ENCODE measurements at regions not wholly inside any gene's neighbourhood (a gene's known extent, or its start where the extent isn't known, plus 50 kb on each side); places are given as distances from the start of the nearest gene placed in this dataset.

- Mint-ChIP-seq H3K9me3 (no peaks in the 10 kb centered on the region), H3K27ac (no peak overlapping the region), H3K36me3 (peaks cover 0 to 4% of the 10 kb centered on the region in 2 donors)
- DNase-seq (ENCODE audit: low spot score in 2 of 2) (no peak), ATAC-seq (no peak)
Observed at GRCh38 chr1:58430421-58431275, 115.9 kb downstream of the OMA1 start.

- peak overlapping the region in 1 of 2 donors; percentile 12 for H3K27ac Mint-ChIP-seq
- DNase-seq (ENCODE audit: low spot score in 2 of 2) (no peak), ATAC-seq (no peak)
- H3K9me3 Mint-ChIP-seq: no peaks in the 10 kb centered on the region
- peaks cover 4% of the 10 kb centered on the region in 2 donors for H3K36me3 Mint-ChIP-seq
Observed at GRCh38 chr1:58426918-58427317, 119.6 kb downstream of the OMA1 start.

GRCh38 chr1:58422436-58422835 lies 124.1 kb downstream of the OMA1 start:
- H3K9me3 Mint-ChIP-seq: no peaks in the 10 kb centered on the region
- no peak for DNase-seq (ENCODE audit: low spot score in 2 of 2)
- peaks cover 4% of the 10 kb centered on the region in 2 donors for H3K36me3 Mint-ChIP-seq
- H3K27ac Mint-ChIP-seq: no peak overlapping the region
- ATAC-seq: no peak

- ATAC-seq: no peak
Observed at GRCh38 chr1:58418283-58419228, 128.0 kb downstream of the OMA1 start.

DNA sequence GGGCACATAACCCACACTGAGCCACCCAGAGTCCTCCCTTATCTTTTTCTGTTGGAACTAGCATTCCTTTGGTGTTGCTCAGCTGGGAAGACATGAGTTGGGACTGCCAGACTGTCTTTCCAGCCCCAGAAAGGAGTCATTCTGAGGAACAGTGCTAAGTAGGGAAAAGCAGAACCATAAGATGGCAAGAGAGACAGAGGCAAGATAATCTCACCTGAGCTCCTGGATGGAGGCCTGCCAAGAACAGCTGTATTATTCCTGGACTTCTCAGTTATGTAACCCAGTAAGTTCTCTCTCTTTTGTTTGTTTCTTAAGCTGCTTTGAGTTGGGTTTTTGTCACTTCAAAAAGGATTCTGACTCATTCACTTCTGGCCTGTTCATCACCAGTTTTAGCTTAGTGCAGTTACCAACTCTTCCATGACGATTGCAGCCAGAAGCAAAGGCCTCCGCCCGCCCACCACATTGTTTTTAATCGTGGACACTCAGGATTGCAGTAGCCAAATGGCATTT lies 134.4 kb downstream of the OMA1 start:
- H3K27ac Mint-ChIP-seq: no peak overlapping the region
- H3K36me3 Mint-ChIP-seq: no peaks in the 10 kb centered on the region
- no peak for DNase-seq (ENCODE audit: low spot score in 2 of 2)
- no peaks in the 10 kb centered on the region for H3K9me3 Mint-ChIP-seq
- no peak for ATAC-seq

More at GRCh38 chr1:58418283-58419228, 128.0 kb downstream of the OMA1 start:
- H3K9me3 Mint-ChIP-seq: no peaks in the 10 kb centered on the region
- no peak overlapping the region for H3K27ac Mint-ChIP-seq
- H3K36me3 Mint-ChIP-seq: no peaks in the 10 kb centered on the region
- DNase-seq (ENCODE audit: low spot score in 2 of 2): no peak

- ATAC-seq: no peak
- no peaks in the 10 kb centered on the region for H3K9me3 Mint-ChIP-seq
- no peak overlapping the region for H3K27ac Mint-ChIP-seq
Observed at GRCh38 chr1:58409890-58410289, 136.6 kb downstream of the OMA1 start.

GRCh38 chr1:58409336-58409735 lies 137.2 kb downstream of the OMA1 start:
- DNase-seq (ENCODE audit: low spot score in 2 of 2): no peak
- H3K36me3 Mint-ChIP-seq: no peaks in the 10 kb centered on the region
- no peaks in the 10 kb centered on the region for H3K9me3 Mint-ChIP-seq
- no peak overlapping the region for H3K27ac Mint-ChIP-seq
- no peak for ATAC-seq

More at GRCh38 chr1:58409890-58410289, 136.6 kb downstream of the OMA1 start:
- H3K36me3 Mint-ChIP-seq: no peaks in the 10 kb centered on the region
- DNase-seq (ENCODE audit: low spot score in 2 of 2): no peak

DNA sequence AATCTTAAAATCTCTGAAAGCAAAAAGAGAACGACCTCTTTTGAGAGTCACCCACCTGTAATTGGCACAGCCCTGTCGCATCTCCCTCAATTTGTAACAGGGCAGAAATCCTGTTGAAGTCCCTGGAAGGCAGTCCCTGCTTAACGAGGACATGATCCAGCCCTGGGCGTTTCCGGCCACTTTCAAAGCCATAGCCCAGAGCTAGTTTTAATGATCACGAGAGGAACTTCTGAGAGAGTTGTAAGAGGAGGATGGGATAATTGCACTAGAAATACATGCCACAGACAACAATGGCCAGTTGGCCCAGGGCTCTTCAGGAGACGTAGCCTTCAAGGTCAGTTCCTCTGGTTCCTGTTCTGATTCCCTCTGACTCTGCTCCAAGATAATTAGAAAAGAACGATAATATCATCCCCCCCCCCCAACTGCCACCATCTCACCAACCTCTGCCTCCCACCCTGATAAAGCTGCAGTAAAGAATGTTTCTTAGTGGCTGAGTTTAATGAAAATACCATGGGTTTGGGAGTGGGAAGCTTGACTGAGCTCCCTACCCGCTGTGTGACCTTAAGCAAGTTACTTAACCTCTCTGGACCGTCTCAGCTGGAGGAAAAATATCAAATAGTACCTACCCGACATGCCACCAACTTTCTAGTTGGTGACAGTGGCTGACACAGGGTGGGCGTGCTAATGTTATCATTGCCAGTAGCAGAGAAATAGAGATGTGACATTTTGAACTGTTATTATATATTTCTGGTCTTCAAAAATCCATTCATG lies 140.0 kb downstream of the OMA1 start:
- Mint-ChIP-seq H3K27ac (no peak overlapping the region), H3K36me3 (no peaks in the 10 kb centered on the region), H3K9me3 (no peaks in the 10 kb centered on the region)
- ATAC-seq: no peak
- DNase-seq (ENCODE audit: low spot score in 2 of 2): no peak

DNA sequence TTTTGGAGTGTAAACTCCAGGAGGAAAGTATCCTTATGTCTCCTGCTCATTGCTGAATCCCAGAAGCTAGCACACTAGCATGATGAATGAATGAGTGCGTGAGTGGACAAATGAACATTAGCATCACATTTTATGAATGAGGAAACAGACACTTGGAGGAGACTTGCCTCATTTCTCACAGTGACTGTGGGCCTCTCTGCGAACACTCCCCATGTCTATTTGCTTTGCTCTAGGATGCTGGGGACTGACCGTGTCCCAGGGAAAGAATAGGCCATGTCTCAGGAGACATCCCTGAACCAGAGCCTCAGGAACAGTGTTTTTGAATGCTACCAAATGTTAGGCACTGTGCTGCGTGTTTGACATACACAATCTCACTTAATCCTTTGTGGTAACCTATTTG lies 140.9 kb downstream of the OMA1 start:
- no peak for ATAC-seq
- no peaks in the 10 kb centered on the region for H3K36me3 Mint-ChIP-seq
- H3K9me3 Mint-ChIP-seq: no peaks in the 10 kb centered on the region
- no peak for DNase-seq (ENCODE audit: low spot score in 2 of 2)
- H3K27ac Mint-ChIP-seq: no peak overlapping the region

- no peaks in the 10 kb centered on the region for H3K36me3 Mint-ChIP-seq
- ATAC-seq: no peak
- H3K27ac Mint-ChIP-seq: no peak overlapping the region
- no peaks in the 10 kb centered on the region for H3K9me3 Mint-ChIP-seq
- no peak for DNase-seq (ENCODE audit: low spot score in 2 of 2)
Observed at GRCh38 chr1:58403894-58404293, 142.6 kb downstream of the OMA1 start.

GRCh38 chr1:58402444-58402843 lies 144.1 kb downstream of the OMA1 start:
- no peaks in the 10 kb centered on the region for H3K36me3 Mint-ChIP-seq
- no peak overlapping the region for H3K27ac Mint-ChIP-seq
- no peaks in the 10 kb centered on the region for H3K9me3 Mint-ChIP-seq
- ATAC-seq: no peak
- DNase-seq (ENCODE audit: low spot score in 2 of 2): no peak

- no peaks in the 10 kb centered on the region for H3K9me3 Mint-ChIP-seq
- H3K27ac Mint-ChIP-seq: no peak overlapping the region
- ATAC-seq (no peak), DNase-seq (ENCODE audit: low spot score in 2 of 2) (no peak)
- H3K36me3 Mint-ChIP-seq: no peaks in the 10 kb centered on the region
Observed at GRCh38 chr1:58401991-58402390, 144.5 kb downstream of the OMA1 start.

GRCh38 chr1:58399176-58399575 lies 147.3 kb downstream of the OMA1 start:
- ATAC-seq: no peak
- Mint-ChIP-seq H3K9me3 (no peaks in the 10 kb centered on the region), H3K36me3 (no peaks in the 10 kb centered on the region), H3K27ac (no peak overlapping the region)
- DNase-seq (ENCODE audit: low spot score in 2 of 2): no peak

DNA sequence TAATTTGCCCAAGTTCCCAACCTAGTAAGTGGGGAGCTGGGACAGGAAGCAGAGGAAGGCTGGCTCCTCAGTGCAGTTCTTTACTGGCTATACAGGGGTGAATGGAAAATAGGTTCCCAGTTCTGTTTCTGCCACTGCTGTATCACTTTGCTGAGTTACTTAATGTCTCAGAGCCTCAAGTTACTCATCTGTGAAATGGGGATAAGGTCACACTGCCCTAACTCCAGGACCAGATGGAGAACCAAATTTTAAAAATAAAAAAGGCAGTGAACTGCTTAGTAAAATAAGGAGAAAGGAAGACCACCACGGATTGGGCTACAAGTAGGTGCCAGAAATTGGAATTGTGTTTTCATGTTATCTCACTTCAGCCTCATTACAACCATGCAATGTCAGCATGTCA lies 147.8 kb downstream of the OMA1 start:
- Mint-ChIP-seq H3K27ac (no peak overlapping the region), H3K36me3 (no peaks in the 10 kb centered on the region), H3K9me3 (no peaks in the 10 kb centered on the region)
- DNase-seq (ENCODE audit: low spot score in 2 of 2) (no peak), ATAC-seq (no peak)

GRCh38 chr1:58397187-58397820 lies 149.2 kb downstream of the OMA1 start:
- Mint-ChIP-seq H3K27ac (no peak overlapping the region), H3K36me3 (no peaks in the 10 kb centered on the region), H3K9me3 (no peaks in the 10 kb centered on the region)
- no peak for DNase-seq (ENCODE audit: low spot score in 2 of 2)
- ATAC-seq: no peak

DNA sequence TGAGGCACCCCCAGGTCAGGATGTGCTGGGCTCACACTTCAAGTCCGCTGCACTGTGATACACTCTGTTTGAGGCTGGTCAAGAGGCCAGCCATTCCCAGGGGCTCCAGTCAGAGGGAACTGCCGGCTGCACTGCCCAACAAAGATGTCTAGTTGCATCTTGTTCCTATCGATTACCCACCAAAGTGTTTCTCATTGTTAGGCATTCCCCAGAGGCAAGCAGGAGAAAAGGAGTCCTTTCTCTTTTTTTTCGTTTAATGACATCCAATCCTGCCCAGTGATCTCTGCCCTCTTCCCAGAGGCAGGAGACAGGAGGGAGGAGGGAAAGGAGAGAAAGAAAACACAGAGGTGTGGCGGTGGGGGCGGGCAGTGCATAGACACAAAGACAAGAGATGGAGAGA lies 150.4 kb downstream of the OMA1 start:
- no peak for DNase-seq (ENCODE audit: low spot score in 2 of 2)
- no peaks in the 10 kb centered on the region for H3K36me3 Mint-ChIP-seq

More for the DNA sequence above, 150.4 kb downstream of the OMA1 start:
- no peak for ATAC-seq
- Mint-ChIP-seq H3K27ac (no peak overlapping the region), H3K9me3 (no peaks in the 10 kb centered on the region)

Data from activated naive CD4-positive, alpha-beta T cell treated with anti-CD3 and anti-CD28 coated beads, Interleukin-2, amount 50 U/mL, for 72 hours (primary cell).